MCF 10A (cell line): ENCODE measurements at regions not wholly inside any gene's neighbourhood (a gene's known extent, or its start where the extent isn't known, plus 50 kb on each side); places are given as distances from the start of the nearest gene placed in this dataset.

Source experiments
- BruUV-seq: library from RNA; stranded (reverse); fragments of 400-500 nt; replicated peaks from 2 replicates; lab custom pipeline; 2021; lab: Mats Ljungman, UMichigan
- CTCF ChIA-PET: fragments of 300-600 bp; sonication (Branson Sonifier 250); formaldehyde crosslinking; extraction: SDS; loops from one replicate; lab custom pipeline; 2021; ENCODE audit warnings: antibody characterized with exemption, inconsistent platforms; lab: Yijun Ruan, JAX
- POLR2A ChIA-PET: fragments of 300-600, 350-650 bp; sonication (Branson Sonifier 250); formaldehyde crosslinking; extraction: SDS; loops from one replicate; lab custom pipeline; 2020; ENCODE audit warnings: antibody characterized with exemption, inconsistent platforms; lab: Yijun Ruan, JAX
- DNase-seq: peaks from one replicate; pipeline ENCODE4 v3.0.0-alpha.2; 2018; ENCODE audit not compliant: unreplicated experiment
- H3K27ac Mint-ChIP-seq: one replicate; pipeline ENCODE4 v1.8.0; 2022; ENCODE audit warnings: mild to moderate bottlenecking, low read depth, mixed read lengths; ENCODE audit not compliant: unreplicated experiment
- H3K27me3 Mint-ChIP-seq: one replicate; pipeline ENCODE4 v1.8.0; 2022; ENCODE audit warnings: mixed read lengths; ENCODE audit not compliant: insufficient read depth, unreplicated experiment
- H3K36me3 Mint-ChIP-seq: one replicate; pipeline ENCODE4 v1.8.0; 2022; ENCODE audit warnings: mild to moderate bottlenecking, moderate library complexity, mixed read lengths; ENCODE audit not compliant: insufficient read depth, unreplicated experiment
- H3K4me1 Mint-ChIP-seq: one replicate; pipeline ENCODE4 v1.8.0; 2022; ENCODE audit warnings: mixed read lengths; ENCODE audit not compliant: insufficient read depth, unreplicated experiment
- H3K4me3 Mint-ChIP-seq: one replicate; pipeline ENCODE4 v1.8.0; 2022; ENCODE audit warnings: mild to moderate bottlenecking, moderate library complexity, mixed read lengths; ENCODE audit not compliant: unreplicated experiment
- H3K9me3 Mint-ChIP-seq: one replicate; pipeline ENCODE4 v1.8.0; 2022; ENCODE audit warnings: mixed read lengths; ENCODE audit not compliant: unreplicated experiment
- intact Hi-C: fragments of 100-400 bp; cut with micrococcal nuclease; formaldehyde crosslinking; loops from 2 replicates; pipeline ENCODE4 v1.14.1; 2022
- TF ChIP-seq, protein P1 (sequence below): fragments of 200-600 bp; IDR thresholded peaks from one replicate; pipeline ENCODE4 v1.8.0; 2022; ENCODE audit warnings: antibody characterized with exemption, mild to moderate bottlenecking; ENCODE audit not compliant: unreplicated experiment

GRCh38 chr9:121576281-121577075 lies 75.0 kb upstream of the DAB2IP start:
- ChIA-PET CTCF (interaction anchor here (0.7 to 2.1 kb wide), 6 partner anchors 17 to 1251 kb away, joined by 3 to 7 read pairs (median 3); partner anchors contain the start of gene GGTA1), POLR2A (interaction anchor here (0.5 to 0.7 kb wide), 2 partner anchors 12 to 60 kb away, joined by 3 read pairs; no protein-coding TSS in a partner anchor)
- TF ChIP-seq, protein P1, sequence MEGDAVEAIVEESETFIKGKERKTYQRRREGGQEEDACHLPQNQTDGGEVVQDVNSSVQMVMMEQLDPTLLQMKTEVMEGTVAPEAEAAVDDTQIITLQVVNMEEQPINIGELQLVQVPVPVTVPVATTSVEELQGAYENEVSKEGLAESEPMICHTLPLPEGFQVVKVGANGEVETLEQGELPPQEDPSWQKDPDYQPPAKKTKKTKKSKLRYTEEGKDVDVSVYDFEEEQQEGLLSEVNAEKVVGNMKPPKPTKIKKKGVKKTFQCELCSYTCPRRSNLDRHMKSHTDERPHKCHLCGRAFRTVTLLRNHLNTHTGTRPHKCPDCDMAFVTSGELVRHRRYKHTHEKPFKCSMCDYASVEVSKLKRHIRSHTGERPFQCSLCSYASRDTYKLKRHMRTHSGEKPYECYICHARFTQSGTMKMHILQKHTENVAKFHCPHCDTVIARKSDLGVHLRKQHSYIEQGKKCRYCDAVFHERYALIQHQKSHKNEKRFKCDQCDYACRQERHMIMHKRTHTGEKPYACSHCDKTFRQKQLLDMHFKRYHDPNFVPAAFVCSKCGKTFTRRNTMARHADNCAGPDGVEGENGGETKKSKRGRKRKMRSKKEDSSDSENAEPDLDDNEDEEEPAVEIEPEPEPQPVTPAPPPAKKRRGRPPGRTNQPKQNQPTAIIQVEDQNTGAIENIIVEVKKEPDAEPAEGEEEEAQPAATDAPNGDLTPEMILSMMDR = no peak
- no peak overlapping the region for H3K27ac Mint-ChIP-seq
- intact Hi-C loops = no loop called here
- H3K4me1 Mint-ChIP-seq = no peaks in the 10 kb centered on the region
- H3K9me3 Mint-ChIP-seq = no peaks in the 10 kb centered on the region
- H3K4me3 Mint-ChIP-seq = no peak overlapping the region
- no peaks in the 10 kb centered on the region for H3K36me3 Mint-ChIP-seq
- H3K27me3 Mint-ChIP-seq = peaks cover 38% of the 10 kb centered on the region
- DNase-seq = no peak
- no TSS peak for BruUV-seq

GRCh38 chr9:121577166-121577565 lies 74.3 kb upstream of the DAB2IP start:
- Mint-ChIP-seq H3K27me3 (peaks cover 41% of the 10 kb centered on the region), H3K4me1 (no peaks in the 10 kb centered on the region), H3K36me3 (no peaks in the 10 kb centered on the region), H3K9me3 (no peaks in the 10 kb centered on the region), H3K27ac (no peak overlapping the region), H3K4me3 (no peak overlapping the region)
- BruUV-seq = no TSS peak
- no peak for DNase-seq
- TF ChIP-seq, protein P1 = no peak
- CTCF ChIA-PET = interaction anchor here (0.7 kb wide), 1 partner anchor 112 kb away, joined by 4 read pairs; no protein-coding TSS in a partner anchor
- intact Hi-C loops = no loop called here
- POLR2A ChIA-PET = no interaction called here

GRCh38 chr9:121577572-121577971 lies 73.9 kb upstream of the DAB2IP start:
- TF ChIP-seq, protein P1 = no peak
- BruUV-seq = no TSS peak
- intact Hi-C loops = no loop called here
- Mint-ChIP-seq H3K4me3 (no peak overlapping the region), H3K36me3 (no peaks in the 10 kb centered on the region), H3K27ac (no peak overlapping the region), H3K4me1 (no peaks in the 10 kb centered on the region), H3K27me3 (peaks cover 45% of the 10 kb centered on the region), H3K9me3 (no peaks in the 10 kb centered on the region)
- ChIA-PET POLR2A (interaction anchor here (0.7 kb wide), 1 partner anchor 8 kb away, joined by 3 read pairs; no protein-coding TSS in a partner anchor), CTCF (interaction anchor here (0.5 kb wide), 1 partner anchor 50 kb away, joined by 3 read pairs; no protein-coding TSS in a partner anchor)
- no peak for DNase-seq

GRCh38 chr9:121581786-121582600 lies 69.4 kb upstream of the DAB2IP start:
- H3K27me3 Mint-ChIP-seq = peaks cover 70% of the 10 kb centered on the region
- H3K36me3 Mint-ChIP-seq = no peaks in the 10 kb centered on the region
- H3K27ac Mint-ChIP-seq = no peak overlapping the region
- no peak for DNase-seq
- H3K9me3 Mint-ChIP-seq = no peaks in the 10 kb centered on the region
- H3K4me3 Mint-ChIP-seq = no peak overlapping the region
- no TSS peak for BruUV-seq
- POLR2A ChIA-PET = no interaction called here
- intact Hi-C loops = no loop called here
- CTCF ChIA-PET = interaction anchor here (0.6 to 2.3 kb wide), 5 partner anchors 27 to 113 kb away, joined by 3 to 8 read pairs (median 3); no protein-coding TSS in a partner anchor
- TF ChIP-seq, protein P1 = no peak
- no peaks in the 10 kb centered on the region for H3K4me1 Mint-ChIP-seq
